Astrocyte of the hippocampus (primary cell): ENCODE measurements at regions not wholly inside any gene's neighbourhood (a gene's known extent, or its start where the extent isn't known, plus 50 kb on each side); places are given as distances from the start of the nearest gene placed in this dataset.

Source experiments
- DNase-seq: peaks from one replicate; pipeline ENCODE4 v3.0.0; 2011; ENCODE audit warnings: low read depth, low spot score

- no peak for DNase-seq
These were observed 234.7 kb downstream of the C1D start for GRCh38 chr2:67828066-67828465.

GRCh38 chr2:67829470-67829869 lies 233.3 kb downstream of the C1D start:
- DNase-seq, result no peak

GRCh38 chr2:67833632-67834031 lies 229.2 kb downstream of the C1D start:
- no peak for DNase-seq

- no peak for DNase-seq
These were observed 228.3 kb downstream of the C1D start for GRCh38 chr2:67834482-67834881.

- DNase-seq, result no peak
These were observed 227.5 kb downstream of the C1D start for GRCh38 chr2:67835266-67835665.

- no peak for DNase-seq
These were observed 225.9 kb downstream of the C1D start for GRCh38 chr2:67836866-67837265.

GRCh38 chr2:67838205-67838604 lies 224.6 kb downstream of the C1D start:
- DNase-seq, result no peak

- DNase-seq, result no peak
These were observed 223.6 kb downstream of the C1D start for GRCh38 chr2:67839242-67839641.

- DNase-seq, result no peak
These were observed 223.1 kb downstream of the C1D start for GRCh38 chr2:67839668-67840067.

GRCh38 chr2:67840460-67841068 lies 222.2 kb downstream of the C1D start:
- peak; percentile 81 for DNase-seq

- DNase-seq, result no peak
These were observed 221.1 kb downstream of the C1D start for GRCh38 chr2:67841711-67842110.

GRCh38 chr2:67842375-67842959 lies 220.3 kb downstream of the C1D start:
- no peak for DNase-seq

GRCh38 chr2:67844024-67844540 lies 218.7 kb downstream of the C1D start:
- no peak for DNase-seq

- no peak for DNase-seq
These were observed 217.0 kb downstream of the C1D start for GRCh38 chr2:67845621-67846369.

GRCh38 chr2:67846370-67847070 lies 216.3 kb downstream of the C1D start:
- peak; percentile 95 for DNase-seq

GRCh38 chr2:67848551-67849285 lies 214.1 kb downstream of the C1D start:
- no peak for DNase-seq

- no peak for DNase-seq
These were observed 211.8 kb downstream of the C1D start for GRCh38 chr2:67851016-67851415.

- no peak for DNase-seq
These were observed 210.6 kb downstream of the C1D start for GRCh38 chr2:67851956-67852824.

- DNase-seq, result no peak
These were observed 208.6 kb downstream of the C1D start for GRCh38 chr2:67854103-67854743.

- DNase-seq, result no peak
These were observed 208.0 kb downstream of the C1D start for GRCh38 chr2:67854798-67855197.
